ENCODE measurements at regions not wholly inside any gene's neighbourhood (a gene's known extent, or its start where the extent isn't known, plus 50 kb on each side); places are given as distances from the start of the nearest gene placed in this dataset.

- H3K4me3 ChIP-seq (ENCODE audit: low read depth, low read length), result no peak overlapping the region
- H3K36me3 ChIP-seq (ENCODE audit: control insufficient read depth, insufficient read depth, low read length), result no peaks in the 10 kb centered on the region
- ChIA-PET CTCF (no interaction called here), POLR2A (no interaction called here)
- H3K27me3 ChIP-seq (ENCODE audit: control insufficient read depth, insufficient read depth, low read length), result no peaks in the 10 kb centered on the region
- no peak for DNase-seq (ENCODE audit: low read depth)
- no peak for TF ChIP-seq CTCF (IDR thresholded peaks at IDR 0.05; ENCODE audit: insufficient read depth, low read depth, low read length)
Measured at GRCh38 chr9:6098431-6098830, 83.0 kb upstream of the RANBP6 start.

- CTCF ChIA-PET, result no interaction called here
- H3K27me3 ChIP-seq (ENCODE audit: control insufficient read depth, insufficient read depth, low read length), result no peaks in the 10 kb centered on the region
Measured at GRCh38 chr9:6096821-6097220, 81.4 kb upstream of the RANBP6 start.

GRCh38 chr9:6090277-6091210 is 75.1 kb upstream of the RANBP6 start:
- H3K27me3 ChIP-seq (ENCODE audit: control insufficient read depth, insufficient read depth, low read length), result no peaks in the 10 kb centered on the region
- no peaks in the 10 kb centered on the region for H3K36me3 ChIP-seq (ENCODE audit: control insufficient read depth, insufficient read depth, low read length)
- DNase-seq (ENCODE audit: low read depth), result no peak
- H3K4me3 ChIP-seq (ENCODE audit: low read depth, low read length), result no peak overlapping the region
- no peak for TF ChIP-seq CTCF (IDR thresholded peaks at IDR 0.05; ENCODE audit: insufficient read depth, low read depth, low read length)
- POLR2A ChIA-PET, result no interaction called here
- CTCF ChIA-PET, result interaction anchor here (0.6 kb wide), 1 partner anchor 814 kb away, joined by 3 read pairs; no protein-coding TSS in a partner anchor

More at GRCh38 chr9:6096821-6097220, 81.4 kb upstream of the RANBP6 start:
- Histone ChIP-seq H3K36me3 (ENCODE audit: control insufficient read depth, insufficient read depth, low read length) (no peaks in the 10 kb centered on the region), H3K4me3 (ENCODE audit: low read depth, low read length) (no peak overlapping the region)
- POLR2A ChIA-PET, result no interaction called here
- TF ChIP-seq CTCF (IDR thresholded peaks at IDR 0.05; ENCODE audit: insufficient read depth, low read depth, low read length), result no peak
- DNase-seq (ENCODE audit: low read depth), result no peak

- TF ChIP-seq CTCF (IDR thresholded peaks at IDR 0.05; ENCODE audit: insufficient read depth, low read depth, low read length), result no peak
- DNase-seq (ENCODE audit: low read depth), result no peak
- ChIA-PET POLR2A (no interaction called here), CTCF (no interaction called here)
- Histone ChIP-seq H3K4me3 (ENCODE audit: low read depth, low read length) (no peak overlapping the region), H3K36me3 (ENCODE audit: control insufficient read depth, insufficient read depth, low read length) (no peaks in the 10 kb centered on the region), H3K27me3 (ENCODE audit: control insufficient read depth, insufficient read depth, low read length) (no peaks in the 10 kb centered on the region)
Measured at GRCh38 chr9:6089300-6089699, 73.9 kb upstream of the RANBP6 start.

- no peak overlapping the region for H3K4me3 ChIP-seq (ENCODE audit: low read depth, low read length)
- DNase-seq (ENCODE audit: low read depth), result no peak
- CTCF ChIA-PET, result interaction anchor here (0.8 kb wide), 1 partner anchor 31 kb away, joined by 3 read pairs; no protein-coding TSS in a partner anchor
- H3K36me3 ChIP-seq (ENCODE audit: control insufficient read depth, insufficient read depth, low read length), result no peaks in the 10 kb centered on the region
- POLR2A ChIA-PET, result no interaction called here
- H3K27me3 ChIP-seq (ENCODE audit: control insufficient read depth, insufficient read depth, low read length), result no peaks in the 10 kb centered on the region
- no peak for TF ChIP-seq CTCF (IDR thresholded peaks at IDR 0.05; ENCODE audit: insufficient read depth, low read depth, low read length)
Measured at GRCh38 chr9:6086006-6086655, 70.7 kb upstream of the RANBP6 start.
